Liver (tissue), 3 donors: ENCODE measurements at regions not wholly inside any gene's neighbourhood (a gene's known extent, or its start where the extent isn't known, plus 50 kb on each side); places are given as distances from the start of the nearest gene placed in this dataset.

Experiments
- EGR1 ChIP-seq, 2 donors: IDR thresholded peaks; 2 replicates each; pipeline ENCODE4 v1.6.1; 2016 to 2018; ENCODE audit warnings: antibody characterized with exemption in 2 of 2, low read depth in 2 of 2
- FOXA1 ChIP-seq: IDR thresholded peaks from 2 replicates; pipeline ENCODE4 v1.6.1; 2016; ENCODE audit warnings: antibody characterized with exemption
- FOXA2 ChIP-seq: IDR thresholded peaks from 2 replicates; pipeline ENCODE4 v1.6.1; 2016; ENCODE audit warnings: antibody characterized with exemption
- GABPA ChIP-seq, 2 donors: IDR thresholded peaks in 1 of 2; conservative IDR thresholded peaks in 1 of 2; 2 replicates each; pipeline ENCODE4 v1.6.1; 2016; ENCODE audit warnings: antibody characterized with exemption in 2 of 2, mild to moderate bottlenecking in 1 of 2, moderate library complexity in 1 of 2
- JUND ChIP-seq, 2 donors: IDR thresholded peaks; 2 replicates each; pipeline ENCODE4 v1.6.1; 2016; ENCODE audit warnings: antibody characterized with exemption in 2 of 2
- RAD21 ChIP-seq, 2 donors: IDR thresholded peaks; 2 replicates each; pipeline ENCODE4 v1.6.1; 2016; ENCODE audit warnings: antibody characterized with exemption in 2 of 2, mild to moderate bottlenecking in 2 of 2
- RXRA ChIP-seq, 2 donors: IDR thresholded peaks; 2 replicates each; pipeline ENCODE4 v1.6.1; 2017 to 2018; ENCODE audit warnings: antibody characterized with exemption in 2 of 2, mild to moderate bottlenecking in 1 of 2
- TAF1 ChIP-seq: conservative IDR thresholded peaks from 2 replicates; pipeline ENCODE4 v1.6.1; 2016; ENCODE audit warnings: antibody characterized with exemption, mild to moderate bottlenecking
- YY1 ChIP-seq: IDR thresholded peaks from 2 replicates; pipeline ENCODE4 v1.6.1; 2016; ENCODE audit warnings: antibody characterized with exemption, mild to moderate bottlenecking
- TF ChIP-seq, protein P1 (sequence below): fragments of 150-350 bp; IDR thresholded peaks from 2 replicates; pipeline ENCODE4 v1.5.1; 2017; ENCODE audit warnings: improper control_type of control experiment, low read depth, low read length; ENCODE audit not compliant: missing input control
- TF ChIP-seq, protein P2 (sequence below): IDR thresholded peaks from 2 replicates; pipeline ENCODE4 v1.6.1; 2016; ENCODE audit warnings: antibody characterized with exemption, mild to moderate bottlenecking
- TF ChIP-seq, protein P3 (sequence below): IDR thresholded peaks from 2 replicates; pipeline ENCODE4 v1.6.1; 2016; ENCODE audit warnings: antibody characterized with exemption
- TF ChIP-seq, protein P4 (sequence below): IDR thresholded peaks from 2 replicates; pipeline ENCODE4 v1.6.1; 2016; ENCODE audit warnings: antibody characterized with exemption
- donor health status: healthy.
- donor health status: healthy.

DNA sequence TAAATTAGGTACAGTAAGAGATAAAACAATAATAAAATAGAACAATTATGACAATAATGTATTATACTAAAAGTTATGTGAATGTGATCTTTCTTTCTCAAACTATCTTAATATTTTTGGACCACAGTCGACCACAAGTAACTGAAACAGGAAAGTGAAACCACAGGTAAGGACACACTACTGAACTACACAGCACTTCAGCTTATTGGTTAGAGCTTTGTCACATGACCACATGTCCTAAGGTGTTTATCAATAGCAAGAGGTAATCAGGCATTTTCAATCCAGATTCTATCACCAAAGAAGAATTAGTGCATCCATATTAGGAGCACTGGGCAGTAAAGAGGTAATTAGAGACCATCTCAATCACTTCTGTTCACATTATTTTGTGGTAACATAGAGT, 392.8 kb downstream of the RSL24D1 start:
- TF ChIP-seq, protein P1, sequence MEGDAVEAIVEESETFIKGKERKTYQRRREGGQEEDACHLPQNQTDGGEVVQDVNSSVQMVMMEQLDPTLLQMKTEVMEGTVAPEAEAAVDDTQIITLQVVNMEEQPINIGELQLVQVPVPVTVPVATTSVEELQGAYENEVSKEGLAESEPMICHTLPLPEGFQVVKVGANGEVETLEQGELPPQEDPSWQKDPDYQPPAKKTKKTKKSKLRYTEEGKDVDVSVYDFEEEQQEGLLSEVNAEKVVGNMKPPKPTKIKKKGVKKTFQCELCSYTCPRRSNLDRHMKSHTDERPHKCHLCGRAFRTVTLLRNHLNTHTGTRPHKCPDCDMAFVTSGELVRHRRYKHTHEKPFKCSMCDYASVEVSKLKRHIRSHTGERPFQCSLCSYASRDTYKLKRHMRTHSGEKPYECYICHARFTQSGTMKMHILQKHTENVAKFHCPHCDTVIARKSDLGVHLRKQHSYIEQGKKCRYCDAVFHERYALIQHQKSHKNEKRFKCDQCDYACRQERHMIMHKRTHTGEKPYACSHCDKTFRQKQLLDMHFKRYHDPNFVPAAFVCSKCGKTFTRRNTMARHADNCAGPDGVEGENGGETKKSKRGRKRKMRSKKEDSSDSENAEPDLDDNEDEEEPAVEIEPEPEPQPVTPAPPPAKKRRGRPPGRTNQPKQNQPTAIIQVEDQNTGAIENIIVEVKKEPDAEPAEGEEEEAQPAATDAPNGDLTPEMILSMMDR: no peak
- TF ChIP-seq FOXA1 (no peak), TAF1 (no peak), RAD21 (IDR thresholded peaks at IDR 0.05) (no peak), EGR1 (IDR thresholded peaks at IDR 0.05; ENCODE audit: low read depth in 2 of 2) (no peak), RXRA (IDR thresholded peaks at IDR 0.05) (no peak), JUND (IDR thresholded peaks at IDR 0.05) (no peak), YY1 (no peak), FOXA2 (no peak), GABPA (IDR thresholded peaks at IDR 0.05 in 1 of 2, conservative IDR thresholded peaks at IDR 0.05 in 1 of 2) (no peak)
- TF ChIP-seq, protein P2, sequence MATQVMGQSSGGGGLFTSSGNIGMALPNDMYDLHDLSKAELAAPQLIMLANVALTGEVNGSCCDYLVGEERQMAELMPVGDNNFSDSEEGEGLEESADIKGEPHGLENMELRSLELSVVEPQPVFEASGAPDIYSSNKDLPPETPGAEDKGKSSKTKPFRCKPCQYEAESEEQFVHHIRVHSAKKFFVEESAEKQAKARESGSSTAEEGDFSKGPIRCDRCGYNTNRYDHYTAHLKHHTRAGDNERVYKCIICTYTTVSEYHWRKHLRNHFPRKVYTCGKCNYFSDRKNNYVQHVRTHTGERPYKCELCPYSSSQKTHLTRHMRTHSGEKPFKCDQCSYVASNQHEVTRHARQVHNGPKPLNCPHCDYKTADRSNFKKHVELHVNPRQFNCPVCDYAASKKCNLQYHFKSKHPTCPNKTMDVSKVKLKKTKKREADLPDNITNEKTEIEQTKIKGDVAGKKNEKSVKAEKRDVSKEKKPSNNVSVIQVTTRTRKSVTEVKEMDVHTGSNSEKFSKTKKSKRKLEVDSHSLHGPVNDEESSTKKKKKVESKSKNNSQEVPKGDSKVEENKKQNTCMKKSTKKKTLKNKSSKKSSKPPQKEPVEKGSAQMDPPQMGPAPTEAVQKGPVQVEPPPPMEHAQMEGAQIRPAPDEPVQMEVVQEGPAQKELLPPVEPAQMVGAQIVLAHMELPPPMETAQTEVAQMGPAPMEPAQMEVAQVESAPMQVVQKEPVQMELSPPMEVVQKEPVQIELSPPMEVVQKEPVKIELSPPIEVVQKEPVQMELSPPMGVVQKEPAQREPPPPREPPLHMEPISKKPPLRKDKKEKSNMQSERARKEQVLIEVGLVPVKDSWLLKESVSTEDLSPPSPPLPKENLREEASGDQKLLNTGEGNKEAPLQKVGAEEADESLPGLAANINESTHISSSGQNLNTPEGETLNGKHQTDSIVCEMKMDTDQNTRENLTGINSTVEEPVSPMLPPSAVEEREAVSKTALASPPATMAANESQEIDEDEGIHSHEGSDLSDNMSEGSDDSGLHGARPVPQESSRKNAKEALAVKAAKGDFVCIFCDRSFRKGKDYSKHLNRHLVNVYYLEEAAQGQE: no peak
- TF ChIP-seq, protein P3, sequence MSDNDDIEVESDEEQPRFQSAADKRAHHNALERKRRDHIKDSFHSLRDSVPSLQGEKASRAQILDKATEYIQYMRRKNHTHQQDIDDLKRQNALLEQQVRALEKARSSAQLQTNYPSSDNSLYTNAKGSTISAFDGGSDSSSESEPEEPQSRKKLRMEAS: no peak
- TF ChIP-seq, protein P4, sequence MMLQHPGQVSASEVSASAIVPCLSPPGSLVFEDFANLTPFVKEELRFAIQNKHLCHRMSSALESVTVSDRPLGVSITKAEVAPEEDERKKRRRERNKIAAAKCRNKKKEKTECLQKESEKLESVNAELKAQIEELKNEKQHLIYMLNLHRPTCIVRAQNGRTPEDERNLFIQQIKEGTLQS: no peak
